ENCODE measurements at regions not wholly inside any gene's neighbourhood (a gene's known extent, or its start where the extent isn't known, plus 50 kb on each side); places are given as distances from the start of the nearest gene placed in this dataset.

DNA sequence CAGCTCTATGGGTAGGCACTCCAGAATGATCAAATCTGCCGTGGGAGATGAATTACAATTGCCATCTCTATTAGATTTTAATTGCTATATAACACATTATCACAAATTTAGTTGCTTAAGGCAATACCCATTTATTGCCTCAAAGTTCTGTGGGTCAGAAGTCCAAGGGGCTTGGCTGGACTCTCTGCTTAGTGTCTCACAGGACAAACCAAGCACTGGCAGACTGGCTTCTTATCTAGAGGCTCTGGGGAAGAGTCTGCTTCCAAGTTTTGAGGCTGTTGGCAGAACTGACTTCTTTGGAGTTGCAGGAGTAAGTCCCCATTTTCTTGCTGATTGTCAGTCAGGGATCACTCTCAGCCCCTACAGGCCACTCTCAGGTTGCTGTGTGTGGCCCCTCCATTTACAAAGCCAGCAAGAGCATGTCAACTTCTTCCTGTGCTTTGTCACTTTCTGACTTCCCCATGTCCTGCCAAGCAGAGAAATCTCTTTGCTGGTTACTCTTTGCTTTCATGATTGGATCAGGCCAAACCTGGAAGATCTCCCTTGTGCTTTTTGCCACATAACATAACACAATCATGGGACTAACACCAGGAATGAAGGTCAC, 93.5 kb upstream of the PRICKLE2 start:
- Mint-ChIP-seq H3K27me3 (peaks cover 0 to 5% of the 10 kb centered on the region in 2 donors), H3K4me1 (no peaks in the 10 kb centered on the region), H3K36me3 (no peaks in the 10 kb centered on the region), H3K4me3 (no peak overlapping the region), H3K9me3 (no peaks in the 10 kb centered on the region), H3K27ac (no peak overlapping the region)
- no peak for ATAC-seq (replicated peaks)
- DNase-seq = no peak

DNA sequence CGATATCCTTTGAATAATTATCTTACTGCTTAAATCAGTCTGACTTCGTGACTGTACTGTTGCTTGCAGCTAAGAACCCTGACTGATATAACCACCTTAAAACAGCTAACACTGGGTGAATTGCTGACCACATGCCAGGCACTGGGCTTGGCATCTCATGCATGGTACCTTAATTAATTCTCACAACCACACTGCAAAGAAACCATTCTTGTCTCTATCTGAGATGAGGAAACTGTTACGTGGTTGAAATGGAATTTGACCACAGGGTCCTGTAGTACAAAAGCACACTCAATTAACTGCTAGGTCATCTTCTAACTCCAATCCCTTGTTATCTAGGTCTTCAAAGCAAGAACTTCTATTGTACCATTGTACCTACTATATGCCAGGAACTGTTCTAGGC, 92.7 kb upstream of the PRICKLE2 start:
- DNase-seq (no peak), ATAC-seq (replicated peaks) (no peak)

DNA sequence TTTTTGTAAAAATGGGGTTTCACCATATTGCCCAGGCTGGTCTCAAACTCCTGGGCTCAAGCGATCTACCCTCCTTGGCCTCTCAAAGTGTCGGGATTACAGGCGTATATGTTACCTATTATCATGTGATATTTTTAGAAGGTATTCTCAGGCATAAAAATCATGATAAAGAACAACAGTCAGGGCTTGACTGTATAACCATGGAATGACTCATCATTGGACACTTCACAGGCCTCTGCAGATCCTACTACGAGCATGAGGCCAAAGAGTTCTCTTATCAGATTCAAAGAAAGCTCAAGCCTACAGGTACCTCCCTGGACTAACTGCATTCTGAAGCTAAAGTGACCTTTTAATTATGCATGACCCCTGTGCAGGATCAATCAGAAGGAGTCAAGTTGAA, 91.7 kb upstream of the PRICKLE2 start:
- Mint-ChIP-seq H3K9me3 (peaks cover 4 to 6% of the 10 kb centered on the region in 2 donors), H3K27me3 (peaks cover 0 to 5% of the 10 kb centered on the region in 2 donors), H3K27ac (no peak overlapping the region), H3K4me3 (no peak overlapping the region), H3K4me1 (no peaks in the 10 kb centered on the region), H3K36me3 (no peaks in the 10 kb centered on the region)
- ATAC-seq (replicated peaks) = no peak
- DNase-seq = no peak

More for the DNA sequence above, 92.7 kb upstream of the PRICKLE2 start:
- Mint-ChIP-seq H3K27me3 (peaks cover 0 to 5% of the 10 kb centered on the region in 2 donors), H3K9me3 (no peaks in the 10 kb centered on the region), H3K27ac (no peak overlapping the region), H3K4me3 (no peak overlapping the region), H3K36me3 (no peaks in the 10 kb centered on the region), H3K4me1 (no peaks in the 10 kb centered on the region)

DNA sequence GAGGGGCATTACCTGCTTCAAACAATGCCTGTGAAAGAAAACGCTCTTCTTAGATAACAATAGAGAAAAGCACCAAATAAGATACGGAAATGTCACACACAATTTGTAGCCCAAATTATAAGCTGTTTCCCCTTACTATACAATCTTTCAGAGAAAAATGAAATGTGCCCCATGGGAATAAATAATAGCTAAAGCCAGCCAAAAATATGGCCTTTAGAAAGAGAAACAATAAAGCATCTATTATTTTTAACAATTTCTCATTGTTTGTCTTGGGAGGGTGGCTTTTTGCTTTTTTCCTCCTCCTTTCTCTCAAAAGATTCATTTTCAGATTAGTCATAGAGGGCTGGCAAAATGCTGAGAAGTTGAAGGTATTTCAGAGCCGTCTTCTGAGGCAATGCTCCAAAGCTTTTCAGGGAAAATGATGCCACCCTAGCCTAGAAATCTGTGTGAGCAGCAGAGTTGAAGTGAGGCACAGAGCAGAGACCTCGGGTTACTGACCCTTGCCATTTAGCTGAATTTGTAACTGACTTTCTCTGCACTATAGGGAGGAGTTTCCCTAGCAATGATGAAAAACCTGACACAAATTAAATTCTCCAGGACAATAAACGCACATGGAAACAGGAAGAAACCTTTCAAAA, 86.3 kb upstream of the PRICKLE2 start:
- Mint-ChIP-seq H3K36me3 (no peaks in the 10 kb centered on the region), H3K4me1 (no peaks in the 10 kb centered on the region), H3K27ac (no peak overlapping the region), H3K4me3 (no peak overlapping the region), H3K27me3 (no peaks in the 10 kb centered on the region), H3K9me3 (peaks cover 4 to 6% of the 10 kb centered on the region in 2 donors)
- DNase-seq (no peak), ATAC-seq (replicated peaks) (no peak)

DNA sequence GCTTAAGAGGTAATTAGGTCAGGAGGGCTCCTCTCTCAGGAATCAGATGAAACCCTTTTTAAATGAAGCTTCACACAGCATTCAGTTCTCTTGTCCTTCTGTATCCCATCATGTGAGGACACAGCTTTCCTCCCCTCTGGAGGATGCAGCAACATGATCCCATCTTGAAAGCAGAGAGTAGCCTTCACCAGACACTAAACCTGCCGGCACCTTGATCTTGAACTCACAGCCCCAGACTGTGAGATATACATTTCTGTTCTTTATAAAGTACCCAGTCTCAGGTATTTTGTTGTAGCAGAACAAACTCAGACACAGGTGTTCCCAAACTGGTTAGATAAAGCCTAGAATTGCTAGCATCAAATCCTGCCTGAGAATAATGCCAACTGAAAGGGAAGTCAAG, 83.7 kb upstream of the PRICKLE2 start:
- Mint-ChIP-seq H3K4me3 (no peak overlapping the region), H3K27me3 (no peaks in the 10 kb centered on the region), H3K36me3 (no peaks in the 10 kb centered on the region), H3K4me1 (no peaks in the 10 kb centered on the region), H3K9me3 (peaks cover 4 to 6% of the 10 kb centered on the region in 2 donors), H3K27ac (no peak overlapping the region)
- DNase-seq (no peak), ATAC-seq (replicated peaks) (no peak)

DNA sequence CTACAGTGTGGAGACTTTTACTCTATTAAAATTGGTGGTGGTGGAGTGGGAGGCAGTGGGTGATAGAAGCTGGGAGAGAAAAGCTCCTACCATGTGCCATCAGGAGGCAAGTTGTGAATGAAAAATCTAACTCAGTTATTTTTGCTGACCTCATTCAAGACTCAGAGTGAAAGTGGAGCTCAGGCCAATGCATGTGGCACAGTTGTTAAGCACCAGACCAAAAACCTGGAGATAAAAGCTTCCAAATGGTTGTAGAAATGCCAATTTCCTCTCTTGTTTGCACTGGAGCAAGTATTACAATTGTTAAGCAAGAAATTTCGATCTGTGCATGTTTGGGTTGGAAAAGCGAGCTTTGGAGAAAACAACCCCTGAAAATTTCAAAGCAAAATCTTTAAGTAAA, 81.5 kb upstream of the PRICKLE2 start:
- H3K9me3 Mint-ChIP-seq = peaks cover 2 to 5% of the 10 kb centered on the region in 2 donors
- H3K36me3 Mint-ChIP-seq = no peaks in the 10 kb centered on the region
- H3K27me3 Mint-ChIP-seq = no peaks in the 10 kb centered on the region
- no peak overlapping the region for H3K27ac Mint-ChIP-seq
- ATAC-seq (replicated peaks) = no peak
- DNase-seq = no peak
- no peaks in the 10 kb centered on the region for H3K4me1 Mint-ChIP-seq
- no peak overlapping the region for H3K4me3 Mint-ChIP-seq

DNA sequence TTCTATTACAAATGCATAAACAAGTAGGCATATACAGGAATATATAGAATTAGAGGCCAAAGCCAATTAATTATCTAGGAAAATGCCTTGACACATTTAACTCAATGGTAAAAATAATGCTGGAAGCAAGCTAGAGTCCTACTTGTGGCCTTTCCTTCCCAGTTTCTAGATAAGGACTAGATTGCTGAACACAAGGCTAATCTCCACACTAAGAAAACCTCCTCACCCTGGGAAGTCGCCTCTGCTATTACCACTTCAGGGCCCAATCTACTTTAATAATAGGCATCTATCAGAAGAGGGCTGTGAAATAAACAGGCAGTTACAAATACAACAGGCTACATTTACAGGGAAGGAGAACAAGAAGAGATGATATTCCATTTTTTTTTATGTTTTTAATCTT, 80.5 kb upstream of the PRICKLE2 start:
- Mint-ChIP-seq H3K27ac (no peak overlapping the region), H3K4me3 (no peak overlapping the region), H3K9me3 (peaks cover 5 to 6% of the 10 kb centered on the region in 2 donors), H3K4me1 (no peaks in the 10 kb centered on the region), H3K27me3 (no peaks in the 10 kb centered on the region), H3K36me3 (no peaks in the 10 kb centered on the region)
- ATAC-seq (replicated peaks) (no peak), DNase-seq (no peak)

DNA sequence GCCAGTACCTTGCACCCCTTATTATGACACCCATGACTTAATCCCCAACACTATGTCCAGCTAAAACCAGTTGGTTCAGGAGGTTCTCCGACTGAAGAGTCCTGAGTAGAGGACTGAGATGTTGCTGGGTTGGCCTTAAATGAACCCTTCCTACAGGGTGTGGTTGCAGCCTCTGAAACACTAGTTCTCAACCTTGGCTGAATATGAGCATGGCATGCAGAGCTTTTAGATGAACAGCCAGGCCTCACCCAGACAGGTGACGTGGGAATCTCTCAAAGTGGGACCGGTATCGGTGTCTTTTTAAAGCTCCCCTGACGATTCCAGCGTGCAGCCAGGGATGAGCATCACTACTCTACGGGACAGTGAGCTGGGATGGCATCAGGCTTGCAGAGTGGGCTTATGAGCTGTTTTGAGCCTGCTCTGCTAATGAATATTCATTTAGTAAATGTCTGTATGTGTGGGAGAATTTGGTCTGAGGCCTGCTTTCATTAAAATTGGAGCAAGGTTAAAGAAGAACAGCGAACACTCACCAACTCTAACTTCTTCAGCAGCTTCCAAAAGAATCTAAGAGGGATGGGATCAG, 79.7 kb upstream of the PRICKLE2 start:
- no peak overlapping the region for H3K27ac Mint-ChIP-seq
- no peaks in the 10 kb centered on the region for H3K4me1 Mint-ChIP-seq
- no peaks in the 10 kb centered on the region for H3K27me3 Mint-ChIP-seq
- no peak for DNase-seq
- ATAC-seq (replicated peaks) = no peak
- peaks cover 5 to 8% of the 10 kb centered on the region in 2 donors for H3K9me3 Mint-ChIP-seq
- H3K36me3 Mint-ChIP-seq = no peaks in the 10 kb centered on the region
- H3K4me3 Mint-ChIP-seq = no peak overlapping the region

DNA sequence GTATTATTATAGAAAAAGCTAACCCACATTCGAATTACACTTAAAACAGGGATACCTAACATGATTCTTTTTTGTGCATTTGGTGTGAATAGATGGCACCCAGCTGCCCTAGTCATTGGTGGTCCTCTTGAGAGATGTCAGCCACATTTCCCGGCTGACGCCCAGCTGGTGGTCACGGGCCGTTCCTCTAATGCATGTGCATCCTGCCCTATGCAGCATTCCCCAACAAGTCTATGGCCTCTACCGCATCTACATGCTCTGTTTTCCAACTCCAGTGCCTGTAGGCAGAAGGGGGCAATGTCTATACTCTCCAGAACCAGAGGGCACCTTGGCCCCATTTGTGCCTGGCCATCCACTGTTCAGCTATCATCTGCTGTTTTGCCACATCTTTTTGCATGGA, 78.6 kb upstream of the PRICKLE2 start:
- ATAC-seq (replicated peaks) = no peak
- Mint-ChIP-seq H3K27me3 (no peaks in the 10 kb centered on the region), H3K36me3 (no peaks in the 10 kb centered on the region), H3K9me3 (peaks cover 5 to 9% of the 10 kb centered on the region in 2 donors), H3K4me1 (no peaks in the 10 kb centered on the region), H3K4me3 (no peak overlapping the region), H3K27ac (no peak overlapping the region)
- DNase-seq = no peak

DNA sequence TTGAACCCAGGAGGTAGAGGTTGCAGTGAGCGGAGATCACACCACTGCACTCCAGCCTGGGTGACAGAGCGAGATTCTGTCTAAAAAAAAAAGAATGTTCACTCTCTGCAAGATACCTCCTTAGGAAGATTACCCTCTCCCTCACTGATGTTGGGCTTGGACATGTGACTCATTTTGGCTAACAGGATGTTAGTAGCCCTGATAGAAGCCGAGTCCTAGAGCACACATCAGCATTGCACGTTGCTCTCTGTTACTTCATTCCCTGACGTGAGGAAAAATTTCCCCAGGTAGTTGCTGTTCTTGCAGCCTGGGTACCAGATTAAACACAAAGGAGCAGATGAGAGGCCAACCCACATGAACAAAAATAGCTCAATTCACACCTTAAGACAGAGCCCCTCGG, 78.1 kb upstream of the PRICKLE2 start:
- DNase-seq (no peak), ATAC-seq (replicated peaks) (no peak)
- peaks cover 5 to 9% of the 10 kb centered on the region in 2 donors for H3K9me3 Mint-ChIP-seq
- no peaks in the 10 kb centered on the region for H3K27me3 Mint-ChIP-seq
- no peak overlapping the region for H3K27ac Mint-ChIP-seq
- no peak overlapping the region for H3K4me3 Mint-ChIP-seq
- no peaks in the 10 kb centered on the region for H3K36me3 Mint-ChIP-seq
- no peaks in the 10 kb centered on the region for H3K4me1 Mint-ChIP-seq

DNA sequence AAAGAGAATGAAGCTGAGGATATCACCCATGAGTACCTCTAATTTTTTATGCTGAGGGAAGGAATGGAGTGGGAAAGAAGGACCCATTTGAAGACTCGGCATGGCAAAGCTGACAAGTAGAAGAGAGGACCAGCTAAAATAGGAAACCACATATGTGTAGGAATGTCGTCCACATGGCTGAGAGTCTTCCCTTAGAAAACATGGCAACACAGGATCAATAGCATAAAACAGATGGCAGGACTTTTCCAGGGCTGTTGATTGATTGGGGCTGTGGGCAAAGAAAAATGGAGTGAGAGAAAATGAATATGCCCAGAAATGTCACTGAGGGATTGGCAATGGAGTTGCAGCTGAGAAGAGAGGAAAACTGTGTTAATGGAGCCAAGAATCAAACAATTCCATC, 76.2 kb upstream of the PRICKLE2 start:
- ATAC-seq (replicated peaks) (no peak), DNase-seq (no peak)
- no peaks in the 10 kb centered on the region for H3K4me1 Mint-ChIP-seq
- no peak overlapping the region for H3K4me3 Mint-ChIP-seq
- no peaks in the 10 kb centered on the region for H3K27me3 Mint-ChIP-seq
- peaks cover 12% of the 10 kb centered on the region in 2 donors for H3K9me3 Mint-ChIP-seq
- no peaks in the 10 kb centered on the region for H3K36me3 Mint-ChIP-seq
- H3K27ac Mint-ChIP-seq = no peak overlapping the region

DNA sequence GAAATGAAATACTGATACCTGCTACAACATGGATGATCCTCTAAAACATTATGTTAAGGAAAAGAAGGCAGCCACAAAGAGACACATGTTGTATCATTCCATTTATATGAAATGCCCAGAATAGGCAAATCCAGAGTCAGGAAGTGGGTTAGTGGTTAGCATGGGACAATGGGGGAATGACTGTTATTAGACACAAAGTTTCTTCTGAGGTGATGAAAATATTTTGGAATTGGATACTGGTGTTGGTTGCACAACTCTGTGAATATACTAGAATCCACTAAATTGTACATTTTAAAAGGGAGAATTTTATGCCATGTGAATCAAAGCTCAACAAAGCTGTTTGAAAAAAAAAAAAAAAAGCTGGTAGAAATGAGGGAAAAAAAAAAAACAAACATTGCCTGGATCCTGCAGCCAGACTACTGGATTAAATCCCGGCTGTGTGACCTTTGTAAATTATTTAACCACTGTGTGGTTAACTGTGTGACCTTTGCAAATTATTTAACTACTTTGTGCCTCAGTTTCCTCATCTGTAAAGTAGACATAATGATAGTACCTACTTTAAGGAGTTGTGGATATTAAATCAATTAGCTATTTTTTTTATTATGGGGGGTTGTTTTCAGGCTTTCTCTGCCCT, 75.6 kb upstream of the PRICKLE2 start:
- H3K27ac Mint-ChIP-seq = no peak overlapping the region
- H3K9me3 Mint-ChIP-seq = peaks cover 12% of the 10 kb centered on the region in 2 donors
- no peaks in the 10 kb centered on the region for H3K4me1 Mint-ChIP-seq
- H3K27me3 Mint-ChIP-seq = no peaks in the 10 kb centered on the region
- H3K36me3 Mint-ChIP-seq = no peaks in the 10 kb centered on the region
- DNase-seq (no peak), ATAC-seq (replicated peaks) (no peak)
- no peak overlapping the region for H3K4me3 Mint-ChIP-seq

DNA sequence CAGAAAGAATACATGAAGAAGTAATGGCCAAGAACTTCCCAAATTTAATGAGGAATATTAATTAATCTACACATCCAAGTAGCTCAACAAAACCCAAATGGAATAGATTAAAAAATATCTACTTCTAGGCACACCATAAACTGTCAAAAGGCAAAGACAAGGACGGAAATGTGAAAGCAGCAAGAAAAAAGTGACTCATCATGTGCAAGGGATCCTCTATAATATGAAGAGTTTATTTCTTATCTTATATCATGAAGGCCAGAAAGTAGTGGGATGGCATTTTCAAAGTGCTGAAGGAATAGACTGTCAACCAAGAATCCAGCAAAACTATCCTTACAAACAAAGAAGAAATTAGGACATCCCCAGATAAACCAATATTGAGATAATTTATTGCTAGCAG, 73.9 kb upstream of the PRICKLE2 start:
- DNase-seq (no peak), ATAC-seq (replicated peaks) (no peak)
- no peak overlapping the region for H3K4me3 Mint-ChIP-seq
- H3K27ac Mint-ChIP-seq = no peak overlapping the region
- H3K4me1 Mint-ChIP-seq = no peaks in the 10 kb centered on the region
- H3K36me3 Mint-ChIP-seq = no peaks in the 10 kb centered on the region
- H3K9me3 Mint-ChIP-seq = peaks cover 12% of the 10 kb centered on the region in 2 donors
- H3K27me3 Mint-ChIP-seq = no peaks in the 10 kb centered on the region

DNA sequence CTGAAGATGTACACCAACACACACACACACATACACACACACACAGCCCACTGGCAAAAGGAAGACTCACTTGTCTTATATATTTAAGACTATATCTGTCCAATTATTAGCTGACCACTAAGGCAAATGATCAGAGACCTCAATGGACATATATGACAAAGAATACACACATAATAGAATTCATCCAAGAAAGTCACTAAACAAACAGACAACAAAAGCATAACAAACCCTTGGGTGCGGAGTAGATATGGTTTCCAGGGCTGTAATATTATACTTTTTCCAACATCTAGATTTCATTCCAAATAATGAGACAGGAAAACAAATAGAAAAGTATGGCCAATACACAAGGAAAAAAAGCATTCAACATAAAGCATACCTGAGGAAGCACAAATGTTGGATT, 72.3 kb upstream of the PRICKLE2 start:
- Mint-ChIP-seq H3K27me3 (no peaks in the 10 kb centered on the region), H3K9me3 (peaks cover 14 to 16% of the 10 kb centered on the region in 2 donors), H3K36me3 (no peaks in the 10 kb centered on the region), H3K4me1 (no peaks in the 10 kb centered on the region), H3K27ac (no peak overlapping the region), H3K4me3 (no peak overlapping the region)
- DNase-seq (no peak), ATAC-seq (replicated peaks) (no peak)

DNA sequence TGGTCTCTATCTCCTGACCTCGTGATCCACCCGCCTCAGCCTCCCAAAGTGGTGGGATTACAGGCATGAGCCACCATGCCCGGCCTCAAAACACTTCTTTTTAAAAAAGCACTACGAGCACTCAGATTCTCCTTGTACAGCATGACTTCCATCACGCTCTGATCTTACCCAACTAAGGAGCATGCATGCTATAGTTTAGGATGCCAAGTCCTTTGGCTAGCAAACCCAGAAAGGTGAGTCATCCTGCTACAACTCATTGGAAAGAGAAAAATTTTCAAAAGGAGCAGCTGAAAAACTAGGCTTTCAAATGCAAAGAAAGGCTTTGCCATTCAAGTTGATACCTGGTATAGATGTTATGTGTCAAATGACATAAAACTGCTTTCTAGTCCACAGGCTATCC, 70.3 kb upstream of the PRICKLE2 start:
- ATAC-seq (replicated peaks) = no peak

More for the DNA sequence above, 70.3 kb upstream of the PRICKLE2 start:
- no peaks in the 10 kb centered on the region for H3K36me3 Mint-ChIP-seq
- H3K27ac Mint-ChIP-seq = no peak overlapping the region
- H3K27me3 Mint-ChIP-seq = no peaks in the 10 kb centered on the region
- H3K4me1 Mint-ChIP-seq = no peaks in the 10 kb centered on the region
- peaks cover 8 to 12% of the 10 kb centered on the region in 2 donors for H3K9me3 Mint-ChIP-seq
- H3K4me3 Mint-ChIP-seq = no peak overlapping the region
- DNase-seq = no peak

All from stimulated activated naive B cell treated with anti-CD40 and anti-IgM and Interleukin-4, amounts not matched to agents 10 μg/mL and 1 μg/mL and 100 μg/mL, for 72 hours (primary cell).